Nephron progenitor cell (in vitro differentiated cells): ENCODE measurements at regions not wholly inside any gene's neighbourhood (a gene's known extent, or its start where the extent isn't known, plus 50 kb on each side); places are given as distances from the start of the nearest gene placed in this dataset.
A peak's percentile ranks its signal among the peaks of the same experiment; 100 is the strongest.

Experiments
- DNase-seq: peaks from one replicate; pipeline ENCODE4 v3.0.0; 2021
- H3K27ac Mint-ChIP-seq: 2 replicates; pipeline ENCODE4 v1.8.0; 2021; ENCODE audit warnings: mild to moderate bottlenecking, moderate library complexity, mixed read lengths
- H3K27me3 Mint-ChIP-seq: 2 replicates; pipeline ENCODE4 v1.8.0; 2021; ENCODE audit warnings: mild to moderate bottlenecking, low read depth, mixed read lengths; ENCODE audit not compliant: poor library complexity
- H3K36me3 Mint-ChIP-seq: 2 replicates; pipeline ENCODE4 v1.8.0; 2021; ENCODE audit warnings: low read depth, mixed read lengths
- H3K4me1 Mint-ChIP-seq: 2 replicates; pipeline ENCODE4 v1.8.0; 2021; ENCODE audit warnings: mixed read lengths
- H3K4me3 Mint-ChIP-seq: 2 replicates; pipeline ENCODE4 v1.8.0; 2021; ENCODE audit warnings: mild to moderate bottlenecking, moderate library complexity, mixed read lengths
- H3K9me3 Mint-ChIP-seq: 2 replicates; pipeline ENCODE4 v1.8.0; 2021; ENCODE audit warnings: mild to moderate bottlenecking, moderate library complexity, mixed read lengths
- CTCF ChIP-seq: fragments of 200-600 bp; sonication (generic); IDR thresholded peaks from 2 replicates; pipeline ENCODE4 v1.5.0; 2021; ENCODE audit warnings: antibody characterized with exemption

DNA sequence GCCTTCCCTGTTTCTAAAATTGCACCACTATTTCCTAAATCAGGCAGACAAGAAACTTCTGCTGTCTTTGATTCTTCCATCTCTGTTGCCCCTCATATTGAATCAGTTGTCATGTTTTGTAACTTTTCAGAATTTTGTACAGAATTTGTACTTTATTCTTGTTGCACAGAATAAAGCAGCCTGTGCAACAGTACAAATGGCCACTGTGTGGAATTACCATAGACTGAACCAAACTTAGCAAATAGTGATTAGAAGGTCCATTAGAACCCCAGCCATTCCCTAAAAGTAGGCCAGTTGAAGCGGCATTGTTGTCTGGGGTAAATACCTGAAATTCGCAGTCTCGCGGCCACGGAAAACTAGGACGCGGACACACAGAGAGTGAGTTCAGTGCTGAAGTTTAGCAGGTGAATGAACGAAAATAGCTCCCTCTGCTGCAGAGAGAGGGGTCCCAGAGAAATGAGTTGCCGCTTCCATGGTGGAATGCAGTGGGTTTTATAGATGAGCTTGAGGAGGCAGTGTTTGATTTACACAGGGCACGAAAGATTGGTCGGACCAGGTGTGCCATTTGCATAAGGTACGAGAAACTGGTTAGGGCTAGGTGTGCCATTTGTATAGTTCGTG, 71.8 kb downstream of the C4orf33 start:
- TF ChIP-seq CTCF = peak; percentile 27
- DNase-seq = peak; percentile 20
- peak overlapping the region; percentile 19 for H3K4me3 Mint-ChIP-seq

GRCh38 chr4:129172181-129172580, 76.2 kb downstream of the C4orf33 start:
- no peaks in the 10 kb centered on the region for H3K9me3 Mint-ChIP-seq
- DNase-seq = no peak
- H3K36me3 Mint-ChIP-seq = no peaks in the 10 kb centered on the region
- peaks cover 10% of the 10 kb centered on the region for H3K27me3 Mint-ChIP-seq
- no peak for TF ChIP-seq CTCF
- no peaks in the 10 kb centered on the region for H3K4me1 Mint-ChIP-seq
- H3K4me3 Mint-ChIP-seq = no peak overlapping the region
- no peak overlapping the region for H3K27ac Mint-ChIP-seq

More for the DNA sequence above, 71.8 kb downstream of the C4orf33 start:
- no peaks in the 10 kb centered on the region for H3K36me3 Mint-ChIP-seq
- H3K27me3 Mint-ChIP-seq = peaks cover 13% of the 10 kb centered on the region
- no peak overlapping the region for H3K27ac Mint-ChIP-seq
- no peaks in the 10 kb centered on the region for H3K4me1 Mint-ChIP-seq
- no peaks in the 10 kb centered on the region for H3K9me3 Mint-ChIP-seq

GRCh38 chr4:129176864-129177263, 80.9 kb downstream of the C4orf33 start:
- TF ChIP-seq CTCF = no peak
- DNase-seq = no peak
- H3K9me3 Mint-ChIP-seq = no peaks in the 10 kb centered on the region
- H3K36me3 Mint-ChIP-seq = no peaks in the 10 kb centered on the region
- no peak overlapping the region for H3K27ac Mint-ChIP-seq
- H3K4me1 Mint-ChIP-seq = peaks cover 4% of the 10 kb centered on the region
- no peak overlapping the region for H3K4me3 Mint-ChIP-seq
- H3K27me3 Mint-ChIP-seq = no peaks in the 10 kb centered on the region

DNA sequence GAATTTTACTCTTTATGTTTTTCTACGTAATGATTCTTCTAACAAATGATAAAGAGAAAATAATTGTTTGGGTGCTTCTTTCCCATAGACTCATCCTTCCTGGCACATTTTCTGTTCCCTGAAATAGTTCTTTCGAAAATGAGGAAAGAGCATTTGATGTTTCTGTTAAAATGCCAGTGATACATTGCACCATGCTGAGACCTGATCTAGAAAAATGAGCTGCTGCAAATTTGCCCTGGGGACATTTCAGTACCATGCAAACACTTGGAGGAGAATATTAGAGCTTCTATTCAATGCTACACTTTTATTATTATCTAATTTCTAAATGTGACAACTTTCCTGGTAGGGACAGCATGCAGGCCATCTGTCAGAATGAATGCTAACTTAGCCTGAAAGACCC, 83.3 kb downstream of the C4orf33 start:
- Mint-ChIP-seq H3K36me3 (no peaks in the 10 kb centered on the region), H3K4me1 (peaks cover 4% of the 10 kb centered on the region), H3K4me3 (no peak overlapping the region), H3K9me3 (peaks cover 9% of the 10 kb centered on the region), H3K27me3 (no peaks in the 10 kb centered on the region), H3K27ac (no peak overlapping the region)
- DNase-seq = no peak
- TF ChIP-seq CTCF = no peak

DNA sequence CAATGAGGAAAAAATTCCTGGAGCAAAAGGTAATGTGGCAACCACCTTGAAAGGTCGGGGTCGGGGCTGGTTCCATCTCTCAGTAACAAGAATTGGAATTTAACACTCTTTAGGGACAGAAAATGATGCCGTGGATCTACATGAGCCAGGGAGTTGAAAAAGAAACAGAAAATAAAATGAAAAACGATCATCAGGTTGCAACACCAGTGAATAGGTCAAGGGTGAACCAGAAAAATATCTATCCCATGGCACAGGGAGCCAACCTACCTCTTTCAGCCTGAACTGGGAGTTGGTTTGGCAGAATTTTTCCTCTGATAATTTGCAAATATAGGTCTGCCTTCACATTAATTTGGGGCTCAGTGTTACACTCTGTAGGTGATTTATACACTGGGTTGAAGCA, 93.7 kb downstream of the C4orf33 start:
- no peak for TF ChIP-seq CTCF
- no peaks in the 10 kb centered on the region for H3K36me3 Mint-ChIP-seq
- H3K4me1 Mint-ChIP-seq = peaks cover 7% of the 10 kb centered on the region
- DNase-seq = no peak
- H3K27me3 Mint-ChIP-seq = no peaks in the 10 kb centered on the region
- peaks cover 5% of the 10 kb centered on the region for H3K9me3 Mint-ChIP-seq
- H3K4me3 Mint-ChIP-seq = no peak overlapping the region
- no peak overlapping the region for H3K27ac Mint-ChIP-seq

- peaks cover 4% of the 10 kb centered on the region for H3K9me3 Mint-ChIP-seq
- H3K27me3 Mint-ChIP-seq = no peaks in the 10 kb centered on the region
- no peaks in the 10 kb centered on the region for H3K36me3 Mint-ChIP-seq
- no peak for TF ChIP-seq CTCF
- H3K4me1 Mint-ChIP-seq = peaks cover 7% of the 10 kb centered on the region
- no peak for DNase-seq
- no peak overlapping the region for H3K4me3 Mint-ChIP-seq
- H3K27ac Mint-ChIP-seq = no peak overlapping the region
Observed at GRCh38 chr4:129193357-129194100, 97.6 kb downstream of the C4orf33 start.
